ENCODE measurements at regions not wholly inside any gene's neighbourhood (a gene's known extent, or its start where the extent isn't known, plus 50 kb on each side); places are given as distances from the start of the nearest gene placed in this dataset.

GRCh38 chr10:21138769-21139340, 241.7 kb upstream of the NEBL start:
- TF ChIP-seq POLR2A (IDR thresholded peaks at IDR 0.05) = no peak
- no peak for TF ChIP-seq CTCF (IDR thresholded peaks at IDR 0.05)
